WTC11 (cell line): ENCODE measurements at regions not wholly inside any gene's neighbourhood (a gene's known extent, or its start where the extent isn't known, plus 50 kb on each side); places are given as distances from the start of the nearest gene placed in this dataset.

Experiments
- ATAC-seq: fragments of 200-7000 bp; cut with Tn5 transposase; 2 replicates; pipeline ENCODE4 v1.10.0; 2021; ENCODE audit warnings: mild to moderate bottlenecking, moderate library complexity
- CTCF ChIA-PET: fragments of 300-600 bp; sonication (Branson Sonifier 250); formaldehyde crosslinking; loops from one replicate; lab custom pipeline; 2021; ENCODE audit warnings: antibody characterized with exemption; lab: Charles Lee
- POLR2A ChIA-PET: fragments of 350-600 bp; sonication (Branson Sonifier 250); formaldehyde crosslinking; loops from one replicate; lab custom pipeline; 2021; ENCODE audit warnings: antibody characterized with exemption; lab: Charles Lee
- DNase-seq: peaks from one replicate; pipeline ENCODE4 v3.0.0; 2021; ENCODE audit warnings: low spot score
- H3K27ac Mint-ChIP-seq: 2 replicates; pipeline ENCODE4 v1.8.0; 2021; ENCODE audit warnings: mixed read lengths
- H3K27me3 Mint-ChIP-seq: 2 replicates; pipeline ENCODE4 v1.8.0; 2021; ENCODE audit warnings: low read depth, mild to moderate bottlenecking, moderate library complexity, mixed read lengths
- H3K36me3 Mint-ChIP-seq: 2 replicates; pipeline ENCODE4 v1.8.0; 2021; ENCODE audit warnings: mixed read lengths
- H3K4me1 Mint-ChIP-seq: 2 replicates; pipeline ENCODE4 v1.8.0; 2022; ENCODE audit warnings: mixed read lengths
- H3K4me3 Mint-ChIP-seq: 2 replicates; pipeline ENCODE4 v1.8.0; 2021; ENCODE audit warnings: mild to moderate bottlenecking, moderate library complexity, mixed read lengths
- H3K9me3 Mint-ChIP-seq: 2 replicates; pipeline ENCODE4 v1.8.0; 2021; ENCODE audit warnings: mixed read lengths
- ATF3 ChIP-seq: sonication (generic); formaldehyde crosslinking; conservative IDR thresholded peaks from 2 replicates; pipeline ENCODE4 v1.8.1; 2022; ENCODE audit warnings: mild to moderate bottlenecking, missing genetic modification reagents
- CREB1 ChIP-seq: sonication (generic); formaldehyde crosslinking; IDR thresholded peaks from 2 replicates; pipeline ENCODE4 v1.8.0; 2023; ENCODE audit warnings: mild to moderate bottlenecking, missing genetic modification reagents
- CREM ChIP-seq: sonication (generic); formaldehyde crosslinking; IDR thresholded peaks from 2 replicates; pipeline ENCODE4 v1.8.1; 2022; ENCODE audit warnings: mild to moderate bottlenecking, missing genetic modification reagents, moderate library complexity
- E2F1 ChIP-seq: sonication (generic); formaldehyde crosslinking; IDR thresholded peaks from 2 replicates; pipeline ENCODE4 v1.8.0; 2022; ENCODE audit warnings: mild to moderate bottlenecking, missing genetic modification reagents
- ELF4 ChIP-seq: sonication (generic); formaldehyde crosslinking; IDR thresholded peaks from 2 replicates; pipeline ENCODE4 v1.8.1; 2022; ENCODE audit warnings: low read depth, mild to moderate bottlenecking, moderate library complexity, missing genetic modification reagents
- JUN ChIP-seq: sonication (generic); formaldehyde crosslinking; IDR thresholded peaks from 2 replicates; pipeline ENCODE4 v1.8.0; 2023; ENCODE audit warnings: mild to moderate bottlenecking, missing genetic modification reagents
- MXD4 ChIP-seq: fragments of 250-450 bp; sonication (Bioruptor Pico); IDR thresholded peaks from 2 replicates; pipeline ENCODE4 v1.8.0; 2021; ENCODE audit warnings: mild to moderate bottlenecking, moderate library complexity, borderline replicate concordance
- MYBL2 ChIP-seq: sonication (generic); formaldehyde crosslinking; IDR thresholded peaks from 2 replicates; pipeline ENCODE4 v1.8.1; 2023; ENCODE audit warnings: mild to moderate bottlenecking, moderate library complexity, missing genetic modification reagents
- NFYB ChIP-seq: sonication (generic); formaldehyde crosslinking; conservative IDR thresholded peaks from 2 replicates; pipeline ENCODE4 v1.8.0; 2022; ENCODE audit warnings: low read depth, missing genetic modification reagents
- OVOL2 ChIP-seq: fragments of 250-450 bp; sonication (Bioruptor Pico); IDR thresholded peaks from 2 replicates; pipeline ENCODE4 v1.9.0; 2021; ENCODE audit warnings: mild to moderate bottlenecking, borderline replicate concordance
- PRDM15 ChIP-seq: sonication (generic); formaldehyde crosslinking; IDR thresholded peaks from 2 replicates; pipeline ENCODE4 v1.8.0; 2022; ENCODE audit warnings: missing genetic modification reagents
- SOX15 ChIP-seq: fragments of 250-450 bp; sonication (Bioruptor Pico); IDR thresholded peaks from 2 replicates; pipeline ENCODE4 v1.9.0; 2021; ENCODE audit warnings: mild to moderate bottlenecking
- SP1 ChIP-seq: sonication (generic); formaldehyde crosslinking; conservative IDR thresholded peaks from 2 replicates; pipeline ENCODE4 v1.8.1; 2022; ENCODE audit warnings: missing genetic modification reagents
- STAT6 ChIP-seq: sonication (generic); formaldehyde crosslinking; conservative IDR thresholded peaks from 2 replicates; pipeline ENCODE4 v1.8.1; 2023; ENCODE audit warnings: mild to moderate bottlenecking, low read depth, missing genetic modification reagents, moderate library complexity
- ZNF138 ChIP-seq: sonication (generic); formaldehyde crosslinking; conservative IDR thresholded peaks from 2 replicates; pipeline ENCODE4 v1.8.1; 2022; ENCODE audit warnings: mild to moderate bottlenecking, moderate library complexity, missing genetic modification reagents
- ZNF396 ChIP-seq: fragments of 250-450 bp; sonication (Bioruptor Pico); IDR thresholded peaks from 2 replicates; pipeline ENCODE4 v1.8.0; 2021; ENCODE audit warnings: mild to moderate bottlenecking, moderate library complexity, borderline replicate concordance
- ZNF416 ChIP-seq: fragments of 250-450 bp; sonication (Bioruptor Pico); IDR thresholded peaks from 2 replicates; pipeline ENCODE4 v1.9.0; 2021; ENCODE audit warnings: mild to moderate bottlenecking, inconsistent platforms
- ZNF532 ChIP-seq: fragments of 250-450 bp; sonication (Bioruptor Pico); IDR thresholded peaks from 2 replicates; pipeline ENCODE4 v1.9.0; 2021; ENCODE audit warnings: mild to moderate bottlenecking, borderline replicate concordance
- TF ChIP-seq, protein P1 (sequence below): fragments of 250-450 bp; sonication (Bioruptor Pico); IDR thresholded peaks from 2 replicates; pipeline ENCODE4 v1.8.0; 2021; ENCODE audit warnings: mild to moderate bottlenecking
- TF ChIP-seq, protein P2 (sequence below): fragments of 250-450 bp; sonication (Bioruptor Pico); IDR thresholded peaks from 2 replicates; pipeline ENCODE4 v1.9.0; 2021; ENCODE audit warnings: moderate library complexity, mild to moderate bottlenecking, inconsistent platforms, borderline replicate concordance
- TF ChIP-seq, protein P3 (sequence below): sonication (generic); formaldehyde crosslinking; IDR thresholded peaks from 2 replicates; pipeline ENCODE4 v1.8.0; 2022; ENCODE audit warnings: mild to moderate bottlenecking, missing genetic modification reagents

GRCh38 chr4:148764720-148765119 is 322.5 kb upstream of the NR3C2 start:
- no peak overlapping the region for H3K27ac Mint-ChIP-seq
- DNase-seq (no peak), ATAC-seq (no peak)
- H3K4me3 Mint-ChIP-seq, result no peak overlapping the region
- no peaks in the 10 kb centered on the region for H3K4me1 Mint-ChIP-seq
- CTCF ChIA-PET, result no interaction called here
- H3K27me3 Mint-ChIP-seq, result peaks cover 3% of the 10 kb centered on the region; the same call in 1 of the 2 replicates
- TF ChIP-seq PRDM15 (CRISPR knock-in tag), result no peak
- TF ChIP-seq NFYB (CRISPR knock-in tag), result no peak
- TF ChIP-seq STAT6 (CRISPR knock-in tag), result no peak
- no peak for TF ChIP-seq MXD4
- TF ChIP-seq, protein P1, sequence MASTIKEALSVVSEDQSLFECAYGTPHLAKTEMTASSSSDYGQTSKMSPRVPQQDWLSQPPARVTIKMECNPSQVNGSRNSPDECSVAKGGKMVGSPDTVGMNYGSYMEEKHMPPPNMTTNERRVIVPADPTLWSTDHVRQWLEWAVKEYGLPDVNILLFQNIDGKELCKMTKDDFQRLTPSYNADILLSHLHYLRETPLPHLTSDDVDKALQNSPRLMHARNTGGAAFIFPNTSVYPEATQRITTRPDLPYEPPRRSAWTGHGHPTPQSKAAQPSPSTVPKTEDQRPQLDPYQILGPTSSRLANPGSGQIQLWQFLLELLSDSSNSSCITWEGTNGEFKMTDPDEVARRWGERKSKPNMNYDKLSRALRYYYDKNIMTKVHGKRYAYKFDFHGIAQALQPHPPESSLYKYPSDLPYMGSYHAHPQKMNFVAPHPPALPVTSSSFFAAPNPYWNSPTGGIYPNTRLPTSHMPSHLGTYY (CRISPR knock-in tag), result no peak
- H3K36me3 Mint-ChIP-seq, result peaks cover 20% of the 10 kb centered on the region
- peaks cover 37% of the 10 kb centered on the region for H3K9me3 Mint-ChIP-seq
- POLR2A ChIA-PET, result no interaction called here

DNA sequence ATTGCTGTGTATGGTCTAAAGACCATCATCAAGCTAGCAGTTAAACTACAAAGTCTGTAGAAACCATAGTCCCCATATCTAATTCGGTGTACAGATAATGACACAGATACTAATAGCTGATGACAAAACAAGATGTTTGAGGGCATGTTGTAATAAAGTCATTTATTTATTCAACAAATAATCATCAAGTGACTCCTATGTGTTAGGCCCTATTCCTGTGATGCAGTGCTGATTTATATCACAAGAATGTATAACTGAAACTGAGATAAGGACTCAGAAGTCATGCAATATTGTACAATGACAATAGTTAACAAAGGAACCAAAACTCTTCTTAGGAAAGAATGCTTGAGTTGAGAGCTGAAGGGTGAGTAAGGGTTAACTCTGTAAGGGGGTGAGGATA is 315.0 kb upstream of the NR3C2 start:
- Mint-ChIP-seq H3K27me3 (peaks cover 3% of the 10 kb centered on the region; the same call in 1 of the 2 replicates), H3K27ac (no peak overlapping the region), H3K4me1 (no peaks in the 10 kb centered on the region), H3K36me3 (peaks cover 29% of the 10 kb centered on the region), H3K4me3 (no peak overlapping the region), H3K9me3 (peaks cover 48% of the 10 kb centered on the region)
- ChIA-PET CTCF (no interaction called here), POLR2A (no interaction called here)
- ATAC-seq (no peak), DNase-seq (no peak)
- TF ChIP-seq, protein P2, sequence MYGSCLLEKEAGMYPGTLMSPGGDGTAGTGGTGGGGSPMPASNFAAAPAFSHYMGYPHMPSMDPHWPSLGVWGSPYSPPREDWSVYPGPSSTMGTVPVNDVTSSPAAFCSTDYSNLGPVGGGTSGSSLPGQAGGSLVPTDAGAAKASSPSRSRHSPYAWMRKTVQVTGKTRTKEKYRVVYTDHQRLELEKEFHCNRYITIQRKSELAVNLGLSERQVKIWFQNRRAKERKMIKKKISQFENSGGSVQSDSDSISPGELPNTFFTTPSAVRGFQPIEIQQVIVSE (CRISPR knock-in tag), result no peak
- TF ChIP-seq SOX15 (CRISPR knock-in tag), result no peak
- TF ChIP-seq, protein P3, sequence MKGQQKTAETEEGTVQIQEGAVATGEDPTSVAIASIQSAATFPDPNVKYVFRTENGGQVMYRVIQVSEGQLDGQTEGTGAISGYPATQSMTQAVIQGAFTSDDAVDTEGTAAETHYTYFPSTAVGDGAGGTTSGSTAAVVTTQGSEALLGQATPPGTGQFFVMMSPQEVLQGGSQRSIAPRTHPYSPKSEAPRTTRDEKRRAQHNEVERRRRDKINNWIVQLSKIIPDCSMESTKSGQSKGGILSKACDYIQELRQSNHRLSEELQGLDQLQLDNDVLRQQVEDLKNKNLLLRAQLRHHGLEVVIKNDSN (CRISPR knock-in tag), result no peak
- no peak for TF ChIP-seq ZNF416 (CRISPR knock-in tag)
- no peak for TF ChIP-seq CREB1 (CRISPR knock-in tag)
- no peak for TF ChIP-seq JUN (CRISPR knock-in tag)
- TF ChIP-seq E2F1, result no peak
- no peak for TF ChIP-seq ZNF532 (CRISPR knock-in tag)
- TF ChIP-seq ATF3, result no peak
- no peak for TF ChIP-seq OVOL2 (CRISPR knock-in tag)
- TF ChIP-seq ZNF396, result no peak
- no peak for TF ChIP-seq CREM (CRISPR knock-in tag)
- no peak for TF ChIP-seq ELF4 (CRISPR knock-in tag)
- no peak for TF ChIP-seq SP1 (CRISPR knock-in tag)
- TF ChIP-seq MYBL2, result no peak
- no peak for TF ChIP-seq ZNF138 (CRISPR knock-in tag)
